ENCODE measurements at regions not wholly inside any gene's neighbourhood (a gene's known extent, or its start where the extent isn't known, plus 50 kb on each side); places are given as distances from the start of the nearest gene placed in this dataset.

DNA sequence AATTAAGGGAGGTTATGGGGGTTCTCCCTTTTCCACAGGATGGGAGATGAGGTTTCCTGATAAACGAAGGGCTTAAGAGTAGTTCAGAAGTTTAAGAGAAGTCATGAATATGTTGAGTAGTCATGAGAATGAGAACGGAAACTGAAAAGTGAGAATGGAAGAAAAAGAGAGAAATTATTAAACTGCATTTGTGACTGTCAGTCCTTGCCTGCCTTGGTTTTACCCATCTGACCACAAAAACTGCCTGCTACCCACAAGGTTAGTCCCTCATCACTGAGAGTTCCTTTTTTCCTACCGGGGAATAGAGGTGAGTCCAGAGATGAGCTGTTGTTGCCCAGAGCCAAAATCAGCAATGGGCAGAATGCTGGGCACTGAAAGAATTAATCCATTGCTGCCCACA lies 174.1 kb upstream of the BET1 start:
- ATAC-seq (no peak), DNase-seq (ENCODE audit: low spot score) (no peak)
- no peaks in the 10 kb centered on the region for H3K27me3 Mint-ChIP-seq (ENCODE audit: insufficient read depth, low read depth, poor library complexity)
- Histone ChIP-seq H4K20me1 (replicated peaks; ENCODE audit: insufficient read depth) (no peaks in the 10 kb centered on the region), H2AFZ (no peak overlapping the region), H3F3A (replicated peaks; ENCODE audit: low read depth) (no peaks in the 10 kb centered on the region), H3K4me2 (no peak overlapping the region), H3K4me1 (ENCODE audit: insufficient read depth) (no peaks in the 10 kb centered on the region), H3K27ac (ENCODE audit: low read depth) (no peak overlapping the region), H3K79me2 (replicated peaks; ENCODE audit: insufficient read depth) (no peaks in the 10 kb centered on the region), H3K9me2 (ENCODE audit: insufficient read depth) (no peaks in the 10 kb centered on the region), H3K27me3 (ENCODE audit: insufficient read depth) (no peaks in the 10 kb centered on the region), H3K36me3 (ENCODE audit: insufficient read depth) (no peaks in the 10 kb centered on the region), H3K4me3 (no peak overlapping the region)
- peaks cover under 1% of the 10 kb centered on the region; the same call in 1 of the 3 replicates for H3K4me1 Mint-ChIP-seq
- TF ChIP-seq, protein P1, sequence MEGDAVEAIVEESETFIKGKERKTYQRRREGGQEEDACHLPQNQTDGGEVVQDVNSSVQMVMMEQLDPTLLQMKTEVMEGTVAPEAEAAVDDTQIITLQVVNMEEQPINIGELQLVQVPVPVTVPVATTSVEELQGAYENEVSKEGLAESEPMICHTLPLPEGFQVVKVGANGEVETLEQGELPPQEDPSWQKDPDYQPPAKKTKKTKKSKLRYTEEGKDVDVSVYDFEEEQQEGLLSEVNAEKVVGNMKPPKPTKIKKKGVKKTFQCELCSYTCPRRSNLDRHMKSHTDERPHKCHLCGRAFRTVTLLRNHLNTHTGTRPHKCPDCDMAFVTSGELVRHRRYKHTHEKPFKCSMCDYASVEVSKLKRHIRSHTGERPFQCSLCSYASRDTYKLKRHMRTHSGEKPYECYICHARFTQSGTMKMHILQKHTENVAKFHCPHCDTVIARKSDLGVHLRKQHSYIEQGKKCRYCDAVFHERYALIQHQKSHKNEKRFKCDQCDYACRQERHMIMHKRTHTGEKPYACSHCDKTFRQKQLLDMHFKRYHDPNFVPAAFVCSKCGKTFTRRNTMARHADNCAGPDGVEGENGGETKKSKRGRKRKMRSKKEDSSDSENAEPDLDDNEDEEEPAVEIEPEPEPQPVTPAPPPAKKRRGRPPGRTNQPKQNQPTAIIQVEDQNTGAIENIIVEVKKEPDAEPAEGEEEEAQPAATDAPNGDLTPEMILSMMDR (conservative IDR thresholded peaks at IDR 0.05; ENCODE audit: low read depth in 2 of 2): no peak
- TF ChIP-seq EZH2phosphoT487 (IDR thresholded peaks at IDR 0.05; ENCODE audit: unreplicated experiment): no peak
- TF ChIP-seq NANOG (IDR thresholded peaks at IDR 0.05; ENCODE audit: borderline replicate concordance): no peak
- TF ChIP-seq CREB1 (CRISPR knock-in tag; IDR thresholded peaks at IDR 0.05; ENCODE audit: low read depth): no peak
- TF ChIP-seq STAT1 (IDR thresholded peaks at IDR 0.05; ENCODE audit: unreplicated experiment): no peak
- TF ChIP-seq, protein P2, sequence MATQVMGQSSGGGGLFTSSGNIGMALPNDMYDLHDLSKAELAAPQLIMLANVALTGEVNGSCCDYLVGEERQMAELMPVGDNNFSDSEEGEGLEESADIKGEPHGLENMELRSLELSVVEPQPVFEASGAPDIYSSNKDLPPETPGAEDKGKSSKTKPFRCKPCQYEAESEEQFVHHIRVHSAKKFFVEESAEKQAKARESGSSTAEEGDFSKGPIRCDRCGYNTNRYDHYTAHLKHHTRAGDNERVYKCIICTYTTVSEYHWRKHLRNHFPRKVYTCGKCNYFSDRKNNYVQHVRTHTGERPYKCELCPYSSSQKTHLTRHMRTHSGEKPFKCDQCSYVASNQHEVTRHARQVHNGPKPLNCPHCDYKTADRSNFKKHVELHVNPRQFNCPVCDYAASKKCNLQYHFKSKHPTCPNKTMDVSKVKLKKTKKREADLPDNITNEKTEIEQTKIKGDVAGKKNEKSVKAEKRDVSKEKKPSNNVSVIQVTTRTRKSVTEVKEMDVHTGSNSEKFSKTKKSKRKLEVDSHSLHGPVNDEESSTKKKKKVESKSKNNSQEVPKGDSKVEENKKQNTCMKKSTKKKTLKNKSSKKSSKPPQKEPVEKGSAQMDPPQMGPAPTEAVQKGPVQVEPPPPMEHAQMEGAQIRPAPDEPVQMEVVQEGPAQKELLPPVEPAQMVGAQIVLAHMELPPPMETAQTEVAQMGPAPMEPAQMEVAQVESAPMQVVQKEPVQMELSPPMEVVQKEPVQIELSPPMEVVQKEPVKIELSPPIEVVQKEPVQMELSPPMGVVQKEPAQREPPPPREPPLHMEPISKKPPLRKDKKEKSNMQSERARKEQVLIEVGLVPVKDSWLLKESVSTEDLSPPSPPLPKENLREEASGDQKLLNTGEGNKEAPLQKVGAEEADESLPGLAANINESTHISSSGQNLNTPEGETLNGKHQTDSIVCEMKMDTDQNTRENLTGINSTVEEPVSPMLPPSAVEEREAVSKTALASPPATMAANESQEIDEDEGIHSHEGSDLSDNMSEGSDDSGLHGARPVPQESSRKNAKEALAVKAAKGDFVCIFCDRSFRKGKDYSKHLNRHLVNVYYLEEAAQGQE (IDR thresholded peaks at IDR 0.05; ENCODE audit: unreplicated experiment): no peak
- TF ChIP-seq, protein P3, sequence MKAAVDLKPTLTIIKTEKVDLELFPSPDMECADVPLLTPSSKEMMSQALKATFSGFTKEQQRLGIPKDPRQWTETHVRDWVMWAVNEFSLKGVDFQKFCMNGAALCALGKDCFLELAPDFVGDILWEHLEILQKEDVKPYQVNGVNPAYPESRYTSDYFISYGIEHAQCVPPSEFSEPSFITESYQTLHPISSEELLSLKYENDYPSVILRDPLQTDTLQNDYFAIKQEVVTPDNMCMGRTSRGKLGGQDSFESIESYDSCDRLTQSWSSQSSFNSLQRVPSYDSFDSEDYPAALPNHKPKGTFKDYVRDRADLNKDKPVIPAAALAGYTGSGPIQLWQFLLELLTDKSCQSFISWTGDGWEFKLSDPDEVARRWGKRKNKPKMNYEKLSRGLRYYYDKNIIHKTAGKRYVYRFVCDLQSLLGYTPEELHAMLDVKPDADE (IDR thresholded peaks at IDR 0.05): no peak
- TF ChIP-seq EZH2 (IDR thresholded peaks at IDR 0.05; ENCODE audit: low read depth, unreplicated experiment): no peak
- no peak for TF ChIP-seq ZNF331 (CRISPR knock-in tag; IDR thresholded peaks at IDR 0.05; ENCODE audit: low read depth)
- TF ChIP-seq ZNF114 (CRISPR knock-in tag; IDR thresholded peaks at IDR 0.05): no peak
- TF ChIP-seq ZNF462 (CRISPR knock-in tag; IDR thresholded peaks at IDR 0.05): no peak
- H3K4me3 Mint-ChIP-seq: no peak overlapping the region
- H3K27ac Mint-ChIP-seq: no peak overlapping the region
- H3K36me3 Mint-ChIP-seq (ENCODE audit: low read depth): no peaks in the 10 kb centered on the region
- no peaks in the 10 kb centered on the region; the same call in 2 of the 3 replicates for H3K9me3 Mint-ChIP-seq
